Spinal cord (tissue), 9 donors: ENCODE measurements at regions not wholly inside any gene's neighbourhood (a gene's known extent, or its start where the extent isn't known, plus 50 kb on each side); places are given as distances from the start of the nearest gene placed in this dataset.

Experiments
- DNase-seq, 6 donors: peaks; one replicate each; pipeline versions ENCODE4 v3.0.0 to v3.0.0-alpha.2; 2013 to 2015; ENCODE audit warnings: low spot score in 6 of 6, low read depth in 4 of 6
- H3K27ac ChIP-seq: one replicate; pipeline ENCODE4 v1.5.1; 2013; ENCODE audit warnings: low read depth, low read length, control low read depth
- H3K27me3 ChIP-seq: one replicate; pipeline ENCODE4 v1.6.1; 2013; ENCODE audit warnings: low read length; ENCODE audit not compliant: control insufficient read depth, insufficient read depth
- H3K36me3 ChIP-seq: one replicate; pipeline ENCODE4 v1.6.1; 2013; ENCODE audit warnings: low read length; ENCODE audit not compliant: control insufficient read depth, insufficient read depth
- H3K4me1 ChIP-seq: one replicate; pipeline ENCODE4 v1.6.1; 2013; ENCODE audit warnings: low read length; ENCODE audit not compliant: control insufficient read depth, insufficient read depth
- H3K4me3 ChIP-seq: one replicate; pipeline ENCODE4 v1.5.1; 2013; ENCODE audit warnings: low read depth, low read length, control low read depth
- H3K9me3 ChIP-seq: one replicate; pipeline ENCODE4 v1.6.1; 2013; ENCODE audit warnings: low read length; ENCODE audit not compliant: control insufficient read depth, insufficient read depth
- WGBS: methylation state at CpG from one replicate; pipeline ENCODE4 v1.1.5; 2013; ENCODE audit warnings: missing lambda C conversion rate; ENCODE audit not compliant: insufficient coverage; 5-methylcytosine and 5-hydroxymethylcytosine counted together
- donor health status: healthy.

GRCh38 chr1:29806646-29807319, 570.5 kb downstream of the PTPRU start:
- Histone ChIP-seq H3K27ac (no peak overlapping the region), H3K27me3 (no peaks in the 10 kb centered on the region), H3K9me3 (no peaks in the 10 kb centered on the region), H3K36me3 (no peaks in the 10 kb centered on the region), H3K4me3 (no peak overlapping the region), H3K4me1 (peaks cover 8% of the 10 kb centered on the region)
- 89% methylated on average over 3 of the region's 4 CpGs for WGBS
- no peak for DNase-seq

- Histone ChIP-seq H3K9me3 (no peaks in the 10 kb centered on the region), H3K27me3 (no peaks in the 10 kb centered on the region), H3K4me3 (no peak overlapping the region), H3K36me3 (no peaks in the 10 kb centered on the region), H3K27ac (no peak overlapping the region), H3K4me1 (peaks cover 17% of the 10 kb centered on the region)
- 92% methylated on average over 4 of the region's 4 CpGs for WGBS
- no peak for DNase-seq
Measured at GRCh38 chr1:29805896-29806160, 569.5 kb downstream of the PTPRU start.

DNA sequence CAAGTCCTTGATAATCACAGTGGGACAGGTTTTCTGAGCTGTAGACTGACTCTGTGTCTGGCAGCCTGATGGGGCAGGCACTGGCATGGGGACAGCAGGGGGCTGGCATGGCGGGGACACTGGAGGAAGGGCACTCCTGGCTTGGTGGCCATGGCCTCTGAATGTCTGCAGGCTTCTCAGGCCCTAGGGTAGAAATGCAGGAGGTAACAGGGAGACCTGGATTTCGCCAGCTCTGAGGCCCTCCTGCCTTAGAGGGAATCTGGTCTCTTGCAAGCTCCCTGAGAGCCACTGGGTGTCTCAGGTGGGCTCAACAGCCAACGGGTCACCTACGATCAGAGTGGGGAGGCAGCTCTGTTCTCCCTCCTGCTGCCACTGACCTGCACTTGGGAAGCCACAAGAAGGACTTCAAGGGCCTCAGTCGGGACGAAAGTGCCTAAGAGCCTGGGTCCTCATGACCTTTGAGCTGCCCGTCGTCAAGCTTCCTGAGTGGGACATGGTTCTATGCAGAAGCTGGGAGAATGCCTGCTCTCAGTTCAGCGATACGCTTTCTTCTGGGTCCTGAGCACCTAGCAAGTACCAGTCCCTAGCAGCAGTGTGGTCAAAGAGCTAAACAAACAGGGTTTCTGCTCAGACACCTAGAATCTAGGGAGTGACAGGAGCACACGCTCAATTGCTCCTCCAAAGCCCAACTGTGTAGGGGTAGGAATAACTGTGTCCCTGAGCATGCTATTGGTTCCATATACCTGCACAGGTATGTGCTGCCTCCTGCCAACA, 569.0 kb downstream of the PTPRU start:
- peaks cover 18% of the 10 kb centered on the region for H3K4me1 ChIP-seq
- no peak overlapping the region for H3K4me3 ChIP-seq
- WGBS, result 75% methylated on average over 11 of the region's 11 CpGs
- no peaks in the 10 kb centered on the region for H3K9me3 ChIP-seq
- no peaks in the 10 kb centered on the region for H3K27me3 ChIP-seq
- H3K27ac ChIP-seq, result no peak overlapping the region
- H3K36me3 ChIP-seq, result no peaks in the 10 kb centered on the region
- no peak for DNase-seq

DNA sequence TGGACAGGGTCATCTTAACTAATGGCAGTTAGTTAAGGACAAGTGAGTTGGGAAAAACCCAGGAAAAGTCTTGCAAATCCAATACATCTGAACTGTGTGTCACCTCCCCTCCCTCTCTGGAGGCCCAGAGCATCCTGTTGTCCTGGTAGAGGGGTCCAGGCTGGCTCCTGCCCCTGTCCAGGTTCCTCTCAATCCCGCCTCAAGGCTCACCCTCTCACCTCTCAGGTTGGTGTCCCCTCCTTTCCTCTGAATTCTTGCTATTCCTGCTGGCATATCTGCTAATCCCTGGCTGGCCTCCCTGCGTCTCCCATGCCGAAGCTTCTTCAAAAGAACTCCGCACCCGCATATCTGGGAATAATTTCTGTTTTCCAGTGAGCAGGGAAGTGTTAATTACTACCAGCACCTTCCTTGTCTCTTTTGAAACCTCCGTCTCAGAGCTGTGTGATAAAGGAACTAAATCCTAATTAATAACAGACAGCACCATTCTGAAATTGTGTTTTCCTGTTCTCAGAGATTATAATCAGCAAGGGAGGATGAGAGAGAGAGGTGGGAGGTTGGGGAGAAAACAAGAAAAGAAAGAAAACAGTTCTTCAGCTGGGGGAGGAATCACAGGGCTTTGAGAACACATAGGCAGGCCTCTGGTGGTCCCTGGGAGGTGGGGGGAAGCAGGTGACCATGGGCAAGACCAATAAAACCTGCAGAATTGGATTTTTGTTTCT, 568.0 kb downstream of the PTPRU start:
- Histone ChIP-seq H3K36me3 (no peaks in the 10 kb centered on the region), H3K4me3 (no peak overlapping the region), H3K27ac (no peak overlapping the region), H3K9me3 (no peaks in the 10 kb centered on the region), H3K27me3 (no peaks in the 10 kb centered on the region), H3K4me1 (peaks cover 18% of the 10 kb centered on the region)
- 100% methylated on average over 1 of the region's 6 CpGs for WGBS
- DNase-seq, result no peak

DNA sequence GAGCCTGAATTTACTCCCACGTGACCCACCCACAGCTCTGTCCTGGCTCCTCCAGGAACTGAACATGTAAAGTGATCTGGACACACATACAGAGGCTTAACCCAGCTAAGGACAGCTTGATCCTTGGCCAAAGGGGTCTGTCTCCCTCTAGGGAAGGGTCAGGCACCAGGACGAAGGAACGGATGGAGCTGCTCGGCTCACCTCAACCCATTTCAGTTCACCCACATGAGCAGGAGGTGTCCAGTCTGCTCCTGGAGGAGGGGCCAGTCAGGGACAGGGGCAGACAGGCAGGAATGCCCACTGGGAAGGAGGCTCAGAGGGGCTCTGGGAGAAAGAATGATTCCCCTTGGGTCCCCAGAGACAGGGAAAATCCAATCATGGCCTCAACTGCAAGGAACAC, 567.2 kb downstream of the PTPRU start:
- Histone ChIP-seq H3K27ac (no peak overlapping the region), H3K4me3 (no peak overlapping the region), H3K27me3 (no peaks in the 10 kb centered on the region), H3K9me3 (no peaks in the 10 kb centered on the region), H3K36me3 (no peaks in the 10 kb centered on the region), H3K4me1 (peaks cover 18% of the 10 kb centered on the region)
- WGBS, result 92% methylated on average over 4 of the region's 4 CpGs
- no peak for DNase-seq

- Histone ChIP-seq H3K4me3 (no peak overlapping the region), H3K27me3 (no peaks in the 10 kb centered on the region), H3K9me3 (no peaks in the 10 kb centered on the region), H3K36me3 (no peaks in the 10 kb centered on the region), H3K4me1 (peaks cover 18% of the 10 kb centered on the region), H3K27ac (no peak overlapping the region)
- no peak for DNase-seq
- WGBS, result 75% methylated on average over 18 of the region's 21 CpGs
Measured at GRCh38 chr1:29802181-29803068, 566.1 kb downstream of the PTPRU start.

- peak in 1 of 6 donors; percentile 57 for DNase-seq
- Histone ChIP-seq H3K27ac (no peak overlapping the region), H3K27me3 (no peaks in the 10 kb centered on the region), H3K4me1 (peaks cover 18% of the 10 kb centered on the region), H3K4me3 (no peak overlapping the region), H3K36me3 (no peaks in the 10 kb centered on the region), H3K9me3 (no peaks in the 10 kb centered on the region)
- 34% methylated on average over 7 of the region's 8 CpGs for WGBS
Measured at GRCh38 chr1:29801561-29801973, 565.2 kb downstream of the PTPRU start.

GRCh38 chr1:29801003-29801402, 564.7 kb downstream of the PTPRU start:
- H3K9me3 ChIP-seq, result no peaks in the 10 kb centered on the region
- H3K27me3 ChIP-seq, result no peaks in the 10 kb centered on the region
- H3K27ac ChIP-seq, result no peak overlapping the region
- DNase-seq, result no peak
- H3K4me1 ChIP-seq, result peaks cover 18% of the 10 kb centered on the region
- no peaks in the 10 kb centered on the region for H3K36me3 ChIP-seq
- no peak overlapping the region for H3K4me3 ChIP-seq
- WGBS, result 100% methylated on average over 1 of the region's 4 CpGs

- no peak overlapping the region for H3K4me3 ChIP-seq
- H3K4me1 ChIP-seq, result peaks cover 18% of the 10 kb centered on the region
- no peaks in the 10 kb centered on the region for H3K9me3 ChIP-seq
- H3K27ac ChIP-seq, result no peak overlapping the region
- H3K27me3 ChIP-seq, result no peaks in the 10 kb centered on the region
- no peaks in the 10 kb centered on the region for H3K36me3 ChIP-seq
- 98% methylated on average over 6 of the region's 6 CpGs for WGBS
- no peak for DNase-seq
Measured at GRCh38 chr1:29800522-29800956, 564.2 kb downstream of the PTPRU start.
